Skeletal muscle satellite cell (primary cell): ENCODE measurements at regions not wholly inside any gene's neighbourhood (a gene's known extent, or its start where the extent isn't known, plus 50 kb on each side); places are given as distances from the start of the nearest gene placed in this dataset.
"Not testable (repeated sequence)": the region's sequence is repeated elsewhere in the genome, so short reads cannot be mapped to it uniquely, and the experiment has no call there.

Experiments
- H3K27me3 ChIP-seq: 2 replicates; pipeline ENCODE4 v1.7.0; 2013; ENCODE audit warnings: low read length; ENCODE audit not compliant: control insufficient read depth, insufficient read depth
- H3K36me3 ChIP-seq: 2 replicates; pipeline ENCODE4 v1.7.0; 2013; ENCODE audit warnings: mild to moderate bottlenecking, control low read depth, low read length; ENCODE audit not compliant: insufficient read depth
- H3K4me1 ChIP-seq: 2 replicates; pipeline ENCODE4 v1.7.0; 2013; ENCODE audit warnings: low read length; ENCODE audit not compliant: control insufficient read depth, insufficient read depth
- H3K4me2 ChIP-seq: 2 replicates; pipeline ENCODE4 v1.7.0; 2013; ENCODE audit warnings: mild to moderate bottlenecking, low read length
- H3K4me3 ChIP-seq: 2 replicates; pipeline ENCODE4 v1.7.0; 2013; ENCODE audit warnings: low read length
- H3K9ac ChIP-seq: 2 replicates; pipeline ENCODE4 v1.7.0; 2013; ENCODE audit warnings: mild to moderate bottlenecking, low read depth, low read length, moderate library complexity
- H3K9me3 ChIP-seq: replicated peaks from 2 replicates; pipeline ENCODE4 v1.7.0; 2013; ENCODE audit warnings: mild to moderate bottlenecking, control low read depth, low read length

GRCh38 chr9:30301271-30301963 is 2083.0 kb upstream of the ACO1 start:
- H3K27me3 ChIP-seq: no peaks in the 10 kb centered on the region
- H3K4me3 ChIP-seq: no peak overlapping the region
- H3K9me3 ChIP-seq: no peaks in the 10 kb centered on the region
- no peak overlapping the region for H3K4me2 ChIP-seq
- no peak overlapping the region for H3K9ac ChIP-seq
- H3K36me3 ChIP-seq: no peaks in the 10 kb centered on the region
- H3K4me1 ChIP-seq: no peaks in the 10 kb centered on the region

- Histone ChIP-seq H3K4me3 (no peak overlapping the region), H3K9me3 (peaks cover 3% of the 10 kb centered on the region), H3K27me3 (no peaks in the 10 kb centered on the region), H3K4me2 (no peak overlapping the region), H3K4me1 (no peaks in the 10 kb centered on the region), H3K9ac (no peak overlapping the region), H3K36me3 (no peaks in the 10 kb centered on the region)
Measured at GRCh38 chr9:30310711-30311110, 2073.7 kb upstream of the ACO1 start.

- Histone ChIP-seq H3K9ac (no peak overlapping the region), H3K4me1 (no peaks in the 10 kb centered on the region), H3K4me3 (no peak overlapping the region)
Measured at GRCh38 chr9:30329431-30329830, 2055.0 kb upstream of the ACO1 start.

GRCh38 chr9:30348904-30349303 is 2035.5 kb upstream of the ACO1 start:
- H3K9ac ChIP-seq: no peak overlapping the region
- no peaks in the 10 kb centered on the region for H3K4me1 ChIP-seq
- no peak overlapping the region for H3K4me2 ChIP-seq
- H3K27me3 ChIP-seq: no peaks in the 10 kb centered on the region
- H3K4me3 ChIP-seq: no peak overlapping the region
- H3K9me3 ChIP-seq: peaks cover 6% of the 10 kb centered on the region
- no peaks in the 10 kb centered on the region for H3K36me3 ChIP-seq

More at GRCh38 chr9:30329431-30329830, 2055.0 kb upstream of the ACO1 start:
- Histone ChIP-seq H3K4me2 (no peak overlapping the region), H3K36me3 (no peaks in the 10 kb centered on the region), H3K27me3 (no peaks in the 10 kb centered on the region), H3K9me3 (peaks cover 8% of the 10 kb centered on the region)

GRCh38 chr9:30349526-30350513 is 2034.6 kb upstream of the ACO1 start:
- Histone ChIP-seq H3K4me1 (no peaks in the 10 kb centered on the region), H3K9ac (no peak overlapping the region), H3K4me2 (no peak overlapping the region), H3K36me3 (no peaks in the 10 kb centered on the region), H3K9me3 (peaks cover 6% of the 10 kb centered on the region), H3K27me3 (no peaks in the 10 kb centered on the region), H3K4me3 (no peak overlapping the region)

- Histone ChIP-seq H3K9ac (no peak overlapping the region), H3K36me3 (no peaks in the 10 kb centered on the region), H3K9me3 (peaks cover 2% of the 10 kb centered on the region), H3K4me3 (no peak overlapping the region), H3K27me3 (no peaks in the 10 kb centered on the region), H3K4me1 (no peaks in the 10 kb centered on the region), H3K4me2 (no peak overlapping the region)
Measured at GRCh38 chr9:30356221-30356620, 2028.2 kb upstream of the ACO1 start.

- Histone ChIP-seq H3K4me1 (no peaks in the 10 kb centered on the region), H3K9me3 (peaks cover 3% of the 10 kb centered on the region), H3K4me3 (no peak overlapping the region), H3K9ac (no peak overlapping the region), H3K4me2 (no peak overlapping the region), H3K27me3 (no peaks in the 10 kb centered on the region), H3K36me3 (no peaks in the 10 kb centered on the region)
Measured at GRCh38 chr9:30362373-30362772, 2022.1 kb upstream of the ACO1 start.

- not testable (repeated sequence) for H3K4me2 ChIP-seq
Measured at GRCh38 chr9:30366140-30366539, 2018.3 kb upstream of the ACO1 start.

GRCh38 chr9:30382271-30382670 is 2002.2 kb upstream of the ACO1 start:
- no peaks in the 10 kb centered on the region for H3K36me3 ChIP-seq
- H3K4me1 ChIP-seq: no peaks in the 10 kb centered on the region
- no peaks in the 10 kb centered on the region for H3K9me3 ChIP-seq
- no peaks in the 10 kb centered on the region for H3K27me3 ChIP-seq
- no peak overlapping the region for H3K9ac ChIP-seq
- H3K4me2 ChIP-seq: no peak overlapping the region
- H3K4me3 ChIP-seq: no peak overlapping the region

More at GRCh38 chr9:30366140-30366539, 2018.3 kb upstream of the ACO1 start:
- not testable (repeated sequence) for H3K4me1 ChIP-seq, H3K9me3 ChIP-seq, H3K27me3 ChIP-seq, H3K36me3 ChIP-seq, H3K9ac ChIP-seq, H3K4me3 ChIP-seq

- H3K9ac ChIP-seq: no peak overlapping the region
- no peaks in the 10 kb centered on the region for H3K36me3 ChIP-seq
- no peaks in the 10 kb centered on the region for H3K4me1 ChIP-seq
- no peaks in the 10 kb centered on the region for H3K27me3 ChIP-seq
- no peak overlapping the region for H3K4me2 ChIP-seq
- H3K9me3 ChIP-seq: no peaks in the 10 kb centered on the region
- no peak overlapping the region for H3K4me3 ChIP-seq
Measured at GRCh38 chr9:30410273-30410672, 1974.2 kb upstream of the ACO1 start.

GRCh38 chr9:30411571-30411970 is 1972.9 kb upstream of the ACO1 start:
- Histone ChIP-seq H3K27me3 (no peaks in the 10 kb centered on the region), H3K4me2 (no peak overlapping the region), H3K9me3 (no peaks in the 10 kb centered on the region), H3K9ac (no peak overlapping the region), H3K4me3 (no peak overlapping the region), H3K36me3 (no peaks in the 10 kb centered on the region), H3K4me1 (no peaks in the 10 kb centered on the region)
